ENCODE measurements at regions not wholly inside any gene's neighbourhood (a gene's known extent, or its start where the extent isn't known, plus 50 kb on each side); places are given as distances from the start of the nearest gene placed in this dataset.

DNA sequence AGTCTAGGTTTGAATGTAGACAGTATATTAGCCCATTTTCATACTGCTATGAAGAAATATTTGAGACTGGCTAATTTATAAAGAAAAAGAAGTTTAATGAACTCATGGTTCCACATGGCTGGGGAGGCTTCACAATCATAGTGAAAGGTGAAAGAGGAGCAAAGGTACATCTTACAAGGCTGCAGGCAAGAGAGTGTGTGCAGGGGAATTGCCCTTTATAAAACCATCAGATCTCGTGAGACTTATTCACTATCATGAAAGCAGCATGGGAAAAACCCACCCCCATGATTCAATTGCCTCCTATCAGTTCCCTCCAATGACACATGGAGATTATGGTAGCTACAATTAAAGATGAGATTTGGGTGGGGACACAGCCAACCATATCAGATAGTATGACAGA is 440.1 kb upstream of the ARHGEF26 start:
- Histone ChIP-seq H3F3A (ENCODE audit: low read depth) (no peaks in the 10 kb centered on the region), H3K9ac (no peak overlapping the region), H3K4me1 (no peaks in the 10 kb centered on the region), H3K27me3 (no peaks in the 10 kb centered on the region), H3K9me3 (ENCODE audit: low read depth) (no peaks in the 10 kb centered on the region), H3K79me2 (ENCODE audit: low read depth) (no peaks in the 10 kb centered on the region), H3K36me3 (no peaks in the 10 kb centered on the region), H4K20me1 (ENCODE audit: low read depth) (no peaks in the 10 kb centered on the region), H3K4me3 (no peak overlapping the region), H3K27ac (no peak overlapping the region), H2AFZ (replicated peaks) (no peak overlapping the region), H3K4me2 (no peak overlapping the region)
- no peaks in the 10 kb centered on the region for H3K9me3 Mint-ChIP-seq
- DNase-seq (ENCODE audit: low spot score) = no peak
- TF ChIP-seq, protein P1, sequence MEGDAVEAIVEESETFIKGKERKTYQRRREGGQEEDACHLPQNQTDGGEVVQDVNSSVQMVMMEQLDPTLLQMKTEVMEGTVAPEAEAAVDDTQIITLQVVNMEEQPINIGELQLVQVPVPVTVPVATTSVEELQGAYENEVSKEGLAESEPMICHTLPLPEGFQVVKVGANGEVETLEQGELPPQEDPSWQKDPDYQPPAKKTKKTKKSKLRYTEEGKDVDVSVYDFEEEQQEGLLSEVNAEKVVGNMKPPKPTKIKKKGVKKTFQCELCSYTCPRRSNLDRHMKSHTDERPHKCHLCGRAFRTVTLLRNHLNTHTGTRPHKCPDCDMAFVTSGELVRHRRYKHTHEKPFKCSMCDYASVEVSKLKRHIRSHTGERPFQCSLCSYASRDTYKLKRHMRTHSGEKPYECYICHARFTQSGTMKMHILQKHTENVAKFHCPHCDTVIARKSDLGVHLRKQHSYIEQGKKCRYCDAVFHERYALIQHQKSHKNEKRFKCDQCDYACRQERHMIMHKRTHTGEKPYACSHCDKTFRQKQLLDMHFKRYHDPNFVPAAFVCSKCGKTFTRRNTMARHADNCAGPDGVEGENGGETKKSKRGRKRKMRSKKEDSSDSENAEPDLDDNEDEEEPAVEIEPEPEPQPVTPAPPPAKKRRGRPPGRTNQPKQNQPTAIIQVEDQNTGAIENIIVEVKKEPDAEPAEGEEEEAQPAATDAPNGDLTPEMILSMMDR (IDR thresholded peaks at IDR 0.05) = no peak
- no peak for TF ChIP-seq EZH2phosphoT487 (IDR thresholded peaks at IDR 0.05)
- no peak for TF ChIP-seq EZH2 (IDR thresholded peaks at IDR 0.05)
- no peaks in the 10 kb centered on the region for H3K36me3 Mint-ChIP-seq
- H3K4me3 Mint-ChIP-seq = no peak overlapping the region
- H3K27me3 Mint-ChIP-seq (ENCODE audit: insufficient read depth, low read depth) = no peaks in the 10 kb centered on the region
- no peak overlapping the region for H3K27ac Mint-ChIP-seq
- no peaks in the 10 kb centered on the region for H3K4me1 Mint-ChIP-seq

DNA sequence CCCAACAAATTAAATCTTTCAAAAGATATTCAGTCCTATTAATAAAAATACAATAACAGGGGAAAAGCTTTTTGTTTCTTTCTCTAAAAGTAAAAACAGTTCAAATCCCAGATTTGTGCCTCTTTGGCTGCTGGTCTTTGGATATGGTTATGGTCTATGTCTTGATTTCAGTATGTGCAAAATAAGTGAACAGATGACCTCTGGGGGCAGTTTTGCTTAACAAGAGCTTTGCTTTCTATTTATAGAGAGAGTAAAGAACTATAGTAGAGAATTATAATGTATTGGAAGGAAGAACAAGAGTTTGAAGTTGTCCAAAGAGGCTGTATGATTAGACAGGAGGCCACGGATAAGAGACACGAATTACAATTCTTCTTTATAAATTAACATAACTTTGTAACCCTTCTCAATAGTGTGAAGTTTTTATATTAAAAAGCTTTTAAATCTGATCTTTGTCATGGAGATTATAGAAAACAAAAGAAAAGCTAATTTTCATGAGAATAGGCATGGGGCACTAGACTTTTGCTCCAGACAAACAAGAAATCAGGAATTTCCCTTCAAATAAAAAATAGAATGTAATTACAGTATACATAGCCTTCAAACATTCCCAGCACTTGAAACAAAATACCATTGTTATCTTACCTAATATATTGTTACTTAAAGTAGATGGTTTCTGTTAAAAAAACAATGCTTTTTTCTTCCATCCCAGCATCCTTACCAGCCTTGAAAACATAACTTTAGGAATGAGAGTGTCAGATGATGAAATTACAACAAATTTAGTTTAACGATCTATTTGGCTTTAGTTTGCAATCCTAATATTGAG is 432.7 kb upstream of the ARHGEF26 start:
- no peak overlapping the region for H3K4me2 ChIP-seq
- Mint-ChIP-seq H3K4me1 (peaks cover 6% of the 10 kb centered on the region), H3K4me3 (no peak overlapping the region), H3K36me3 (no peaks in the 10 kb centered on the region), H3K9me3 (no peaks in the 10 kb centered on the region), H3K27ac (no peak overlapping the region), H3K27me3 (ENCODE audit: insufficient read depth, low read depth) (no peaks in the 10 kb centered on the region)
- no peaks in the 10 kb centered on the region for H3K27me3 ChIP-seq
- H3F3A ChIP-seq (ENCODE audit: low read depth) = no peaks in the 10 kb centered on the region
- no peaks in the 10 kb centered on the region for H3K9me3 ChIP-seq (ENCODE audit: low read depth)
- no peaks in the 10 kb centered on the region for H3K79me2 ChIP-seq (ENCODE audit: low read depth)
- no peaks in the 10 kb centered on the region for H3K36me3 ChIP-seq
- H3K4me3 ChIP-seq = no peak overlapping the region
- H3K4me1 ChIP-seq = peaks cover 11% of the 10 kb centered on the region
- DNase-seq (ENCODE audit: low spot score) = no peak
- TF ChIP-seq, protein P1 (IDR thresholded peaks at IDR 0.05) = no peak
- TF ChIP-seq EZH2 (IDR thresholded peaks at IDR 0.05) (no peak), EZH2phosphoT487 (IDR thresholded peaks at IDR 0.05) (no peak)
- no peak overlapping the region for H3K9ac ChIP-seq
- peak overlapping the region; percentile 85 for H2AFZ ChIP-seq (replicated peaks)
- H4K20me1 ChIP-seq (ENCODE audit: low read depth) = no peaks in the 10 kb centered on the region
- H3K27ac ChIP-seq = no peak overlapping the region

DNA sequence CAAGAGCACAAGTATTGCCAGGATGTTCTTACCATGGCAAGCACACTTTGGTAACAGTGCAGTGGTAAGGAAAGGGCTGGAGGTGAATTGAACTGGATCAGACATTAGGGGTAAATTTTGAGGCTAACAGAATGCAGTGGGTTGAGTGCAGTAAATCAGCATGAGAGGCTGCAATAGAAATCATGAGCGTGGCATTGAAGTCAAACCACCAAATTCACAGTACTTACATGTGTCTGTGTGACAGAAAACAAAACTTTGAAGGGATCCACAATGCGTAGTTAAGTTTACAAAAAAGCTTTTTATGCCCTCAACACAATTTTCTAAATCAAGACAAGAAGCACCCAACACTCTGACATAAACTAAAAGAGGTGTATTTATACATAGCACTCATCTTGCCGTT is 428.0 kb upstream of the ARHGEF26 start:
- Mint-ChIP-seq H3K4me3 (no peak overlapping the region), H3K27ac (no peak overlapping the region), H3K36me3 (no peaks in the 10 kb centered on the region), H3K27me3 (ENCODE audit: insufficient read depth, low read depth) (no peaks in the 10 kb centered on the region), H3K4me1 (peaks cover 6% of the 10 kb centered on the region), H3K9me3 (no peaks in the 10 kb centered on the region)
- no peaks in the 10 kb centered on the region for H3K27me3 ChIP-seq
- H3K9ac ChIP-seq = no peak overlapping the region
- no peak for DNase-seq (ENCODE audit: low spot score)
- no peak overlapping the region for H2AFZ ChIP-seq (replicated peaks)
- no peak for TF ChIP-seq EZH2 (IDR thresholded peaks at IDR 0.05)
- TF ChIP-seq, protein P1 (IDR thresholded peaks at IDR 0.05) = no peak
- TF ChIP-seq EZH2phosphoT487 (IDR thresholded peaks at IDR 0.05) = no peak
- no peaks in the 10 kb centered on the region for H3K36me3 ChIP-seq
- H3K79me2 ChIP-seq (ENCODE audit: low read depth) = no peaks in the 10 kb centered on the region
- no peak overlapping the region for H3K4me3 ChIP-seq
- H3F3A ChIP-seq (ENCODE audit: low read depth) = no peaks in the 10 kb centered on the region
- H3K4me2 ChIP-seq = no peak overlapping the region
- peaks cover 11% of the 10 kb centered on the region for H3K4me1 ChIP-seq
- H3K27ac ChIP-seq = no peak overlapping the region
- no peaks in the 10 kb centered on the region for H3K9me3 ChIP-seq (ENCODE audit: low read depth)
- H4K20me1 ChIP-seq (ENCODE audit: low read depth) = no peaks in the 10 kb centered on the region
